ENCODE measurements at regions not wholly inside any gene's neighbourhood (a gene's known extent, or its start where the extent isn't known, plus 50 kb on each side); places are given as distances from the start of the nearest gene placed in this dataset.

DNA sequence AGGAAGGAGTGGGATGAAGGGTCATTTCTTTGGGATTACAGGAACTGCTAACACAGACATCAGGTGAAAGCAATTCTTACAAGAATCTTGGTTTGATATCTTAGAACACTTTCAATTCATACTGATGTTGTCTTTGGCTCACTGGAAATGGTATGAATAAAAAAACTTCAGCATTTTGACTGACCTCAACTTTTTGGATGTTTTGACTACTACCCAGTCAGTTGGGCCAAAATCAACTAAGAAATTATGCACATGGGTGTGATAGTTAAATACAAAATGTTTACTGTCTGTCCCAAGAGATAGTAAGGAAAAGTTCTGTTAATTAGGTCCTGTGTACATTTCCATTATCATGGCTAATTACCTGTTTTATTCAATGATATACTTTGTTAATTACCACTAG is 165.5 kb upstream of the LRIG1 start:
- no peak overlapping the region for H3K27ac Mint-ChIP-seq (ENCODE audit: unreplicated experiment)
- no peaks in the 10 kb centered on the region for H3K9me3 ChIP-seq
- no peak for TF ChIP-seq CTCF (IDR thresholded peaks at IDR 0.05; ENCODE audit: insufficient read depth in 1 of 2, low read depth in 1 of 2, low read length in 1 of 2, severe bottlenecking in 1 of 2, unreplicated experiment in 1 of 2)
- no peak overlapping the region for H3K4me3 ChIP-seq (ENCODE audit: low read depth, low read length)
- no peak overlapping the region for H3K4me3 Mint-ChIP-seq (ENCODE audit: unreplicated experiment)
- H3K36me3 ChIP-seq (ENCODE audit: control insufficient read depth, insufficient read depth, low read length), result no peaks in the 10 kb centered on the region
- DNase-seq, result no peak
- no peaks in the 10 kb centered on the region for H3K9me3 Mint-ChIP-seq (ENCODE audit: unreplicated experiment)
- H3K4me1 ChIP-seq, result peaks cover 29% of the 10 kb centered on the region
- ChIA-PET POLR2A (no interaction called here), CTCF (no interaction called here)
- no TSS peak for BruUV-seq (replicated peaks)
- intact Hi-C loops (cut with micrococcal nuclease; ENCODE audit: unreplicated experiment), result no loop called here
- peaks cover 18% of the 10 kb centered on the region for H3K4me1 Mint-ChIP-seq (ENCODE audit: low read depth, unreplicated experiment)
- H3K27me3 Mint-ChIP-seq (ENCODE audit: insufficient read depth, unreplicated experiment), result no peaks in the 10 kb centered on the region
- H3K36me3 Mint-ChIP-seq (ENCODE audit: insufficient read depth, unreplicated experiment), result no peaks in the 10 kb centered on the region
- no peaks in the 10 kb centered on the region for H3K27me3 ChIP-seq (replicated peaks; ENCODE audit: control insufficient read depth, insufficient read depth, low read length)

- H3K27ac Mint-ChIP-seq (ENCODE audit: unreplicated experiment), result no peak overlapping the region
- no peak for DNase-seq
- no peak for TF ChIP-seq CTCF (IDR thresholded peaks at IDR 0.05; ENCODE audit: insufficient read depth in 1 of 2, low read depth in 1 of 2, low read length in 1 of 2, severe bottlenecking in 1 of 2, unreplicated experiment in 1 of 2)
- H3K36me3 ChIP-seq (ENCODE audit: control insufficient read depth, insufficient read depth, low read length), result no peaks in the 10 kb centered on the region
- CTCF ChIA-PET, result no interaction called here
- H3K27me3 Mint-ChIP-seq (ENCODE audit: insufficient read depth, unreplicated experiment), result no peaks in the 10 kb centered on the region
- no peaks in the 10 kb centered on the region for H3K9me3 ChIP-seq
- H3K36me3 Mint-ChIP-seq (ENCODE audit: insufficient read depth, unreplicated experiment), result no peaks in the 10 kb centered on the region
- H3K4me1 ChIP-seq, result peaks cover 21% of the 10 kb centered on the region
- POLR2A ChIA-PET, result no interaction called here
- H3K4me3 ChIP-seq (ENCODE audit: low read depth, low read length), result no peak overlapping the region
- intact Hi-C loops (cut with micrococcal nuclease; ENCODE audit: unreplicated experiment), result no loop called here
- no peaks in the 10 kb centered on the region for H3K27me3 ChIP-seq (replicated peaks; ENCODE audit: control insufficient read depth, insufficient read depth, low read length)
- no peaks in the 10 kb centered on the region for H3K9me3 Mint-ChIP-seq (ENCODE audit: unreplicated experiment)
- H3K4me3 Mint-ChIP-seq (ENCODE audit: unreplicated experiment), result no peak overlapping the region
- H3K4me1 Mint-ChIP-seq (ENCODE audit: low read depth, unreplicated experiment), result peaks cover 9% of the 10 kb centered on the region
- no TSS peak for BruUV-seq (replicated peaks)
Observed at GRCh38 chr3:66667263-66667662, 166.4 kb upstream of the LRIG1 start.

DNA sequence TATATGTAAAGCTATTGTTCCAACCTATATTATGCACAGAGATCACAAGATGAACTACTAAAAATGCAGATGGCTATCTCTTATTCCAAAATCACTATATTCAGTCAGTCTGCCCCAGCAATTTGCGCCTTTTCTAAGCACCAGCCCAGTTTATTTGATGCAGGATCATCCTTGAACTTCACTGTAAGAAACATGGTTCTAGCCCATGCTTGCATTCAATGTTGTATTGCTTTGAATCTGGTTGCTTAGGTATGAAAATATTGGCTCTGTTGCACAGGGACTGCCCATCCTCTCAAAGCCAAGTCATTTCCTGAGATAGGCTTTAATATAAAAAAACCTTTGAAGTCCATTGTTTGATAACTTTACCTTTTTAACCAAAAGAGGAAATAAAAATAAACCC is 170.5 kb upstream of the LRIG1 start:
- H3K36me3 ChIP-seq (ENCODE audit: control insufficient read depth, insufficient read depth, low read length), result no peaks in the 10 kb centered on the region
- Mint-ChIP-seq H3K27me3 (ENCODE audit: insufficient read depth, unreplicated experiment) (no peaks in the 10 kb centered on the region), H3K9me3 (ENCODE audit: unreplicated experiment) (peaks cover 13% of the 10 kb centered on the region), H3K36me3 (ENCODE audit: insufficient read depth, unreplicated experiment) (no peaks in the 10 kb centered on the region), H3K4me1 (ENCODE audit: low read depth, unreplicated experiment) (peaks cover 16% of the 10 kb centered on the region), H3K4me3 (ENCODE audit: unreplicated experiment) (no peak overlapping the region), H3K27ac (ENCODE audit: unreplicated experiment) (no peak overlapping the region)
- CTCF ChIA-PET, result no interaction called here
- H3K27me3 ChIP-seq (replicated peaks; ENCODE audit: control insufficient read depth, insufficient read depth, low read length), result no peaks in the 10 kb centered on the region
- no TSS peak for BruUV-seq (replicated peaks)
- intact Hi-C loops (cut with micrococcal nuclease; ENCODE audit: unreplicated experiment), result no loop called here
- no peaks in the 10 kb centered on the region for H3K9me3 ChIP-seq
- H3K4me1 ChIP-seq, result peaks cover 28% of the 10 kb centered on the region
- POLR2A ChIA-PET, result no interaction called here
- no peak for DNase-seq
- no peak for TF ChIP-seq CTCF (IDR thresholded peaks at IDR 0.05; ENCODE audit: insufficient read depth in 1 of 2, low read depth in 1 of 2, low read length in 1 of 2, severe bottlenecking in 1 of 2, unreplicated experiment in 1 of 2)
- no peak overlapping the region for H3K4me3 ChIP-seq (ENCODE audit: low read depth, low read length)
